WI38 (cell line): ENCODE measurements at regions not wholly inside any gene's neighbourhood (a gene's known extent, or its start where the extent isn't known, plus 50 kb on each side); places are given as distances from the start of the nearest gene placed in this dataset.

Source experiments
- H3K4me3 ChIP-seq: 2 replicates; pipeline ENCODE4 v1.5.1; 2011; ENCODE audit warnings: low read depth, mild to moderate bottlenecking, control low read depth, low read length
- TF ChIP-seq, protein P1 (sequence below): IDR thresholded peaks from 2 replicates; pipeline ENCODE4 v1.5.1; 2012; ENCODE audit warnings: low read depth, mild to moderate bottlenecking, control low read depth, low read length

DNA sequence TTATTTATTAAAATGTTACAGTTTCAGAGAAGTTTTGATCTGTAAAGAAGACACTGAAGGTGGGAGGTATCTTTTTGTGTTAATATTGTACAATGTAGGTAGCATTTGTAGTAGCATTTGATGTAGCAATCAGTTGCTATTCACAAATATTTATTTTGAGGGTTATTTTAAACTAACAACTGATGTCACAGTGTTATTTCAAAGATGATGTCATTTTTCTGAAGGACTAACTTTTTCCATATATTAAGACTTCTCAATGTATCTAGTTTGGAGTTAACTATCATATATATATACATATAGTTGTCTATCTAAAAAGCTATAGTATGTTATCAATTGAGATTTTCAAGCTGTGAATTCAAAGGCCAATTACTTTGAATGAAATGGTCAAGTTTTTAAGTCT is 1003.3 kb downstream of the DSC3 start:
- TF ChIP-seq, protein P1, sequence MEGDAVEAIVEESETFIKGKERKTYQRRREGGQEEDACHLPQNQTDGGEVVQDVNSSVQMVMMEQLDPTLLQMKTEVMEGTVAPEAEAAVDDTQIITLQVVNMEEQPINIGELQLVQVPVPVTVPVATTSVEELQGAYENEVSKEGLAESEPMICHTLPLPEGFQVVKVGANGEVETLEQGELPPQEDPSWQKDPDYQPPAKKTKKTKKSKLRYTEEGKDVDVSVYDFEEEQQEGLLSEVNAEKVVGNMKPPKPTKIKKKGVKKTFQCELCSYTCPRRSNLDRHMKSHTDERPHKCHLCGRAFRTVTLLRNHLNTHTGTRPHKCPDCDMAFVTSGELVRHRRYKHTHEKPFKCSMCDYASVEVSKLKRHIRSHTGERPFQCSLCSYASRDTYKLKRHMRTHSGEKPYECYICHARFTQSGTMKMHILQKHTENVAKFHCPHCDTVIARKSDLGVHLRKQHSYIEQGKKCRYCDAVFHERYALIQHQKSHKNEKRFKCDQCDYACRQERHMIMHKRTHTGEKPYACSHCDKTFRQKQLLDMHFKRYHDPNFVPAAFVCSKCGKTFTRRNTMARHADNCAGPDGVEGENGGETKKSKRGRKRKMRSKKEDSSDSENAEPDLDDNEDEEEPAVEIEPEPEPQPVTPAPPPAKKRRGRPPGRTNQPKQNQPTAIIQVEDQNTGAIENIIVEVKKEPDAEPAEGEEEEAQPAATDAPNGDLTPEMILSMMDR = no peak
- H3K4me3 ChIP-seq = no peak overlapping the region

DNA sequence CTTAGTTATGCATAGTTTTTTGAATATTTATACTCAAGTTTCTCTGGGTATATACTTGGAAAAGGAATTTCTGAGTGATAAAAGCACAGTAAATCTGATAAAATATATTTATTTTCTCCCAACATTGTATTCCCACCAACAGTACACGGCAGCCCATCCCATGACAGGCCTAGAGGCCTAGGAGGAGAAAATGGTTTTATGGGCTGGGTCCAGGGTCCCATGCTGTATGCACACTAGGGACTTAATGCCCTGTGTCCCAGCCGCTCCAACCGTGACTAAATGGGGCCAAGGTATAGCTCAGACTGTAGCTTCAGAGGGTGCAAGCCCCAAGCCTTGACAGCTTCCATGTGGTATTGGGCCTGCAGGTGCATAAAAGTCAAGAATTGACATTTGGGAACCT is 1007.7 kb downstream of the DSC3 start:
- TF ChIP-seq, protein P1 = no peak
- no peak overlapping the region for H3K4me3 ChIP-seq

DNA sequence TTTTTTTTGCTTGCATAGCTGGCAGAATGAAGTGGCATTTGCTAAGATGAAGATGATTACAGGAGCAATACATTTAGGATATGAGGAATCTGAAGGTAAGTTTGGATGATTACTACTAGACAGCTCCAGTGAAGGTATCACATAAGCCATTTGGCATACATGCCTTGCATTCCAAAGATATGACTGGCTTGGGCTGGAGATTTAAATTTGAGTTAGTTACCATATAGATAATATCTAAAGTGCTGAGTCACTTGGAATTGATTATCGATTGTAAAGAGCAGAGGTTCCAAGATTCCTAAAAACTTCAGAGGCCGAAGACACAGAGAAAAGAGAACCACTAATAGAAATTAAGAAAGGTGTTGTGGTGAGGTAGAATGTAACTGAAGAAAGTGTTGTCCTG is 1026.4 kb downstream of the DSC3 start:
- no peak overlapping the region for H3K4me3 ChIP-seq
- TF ChIP-seq, protein P1 = no peak

DNA sequence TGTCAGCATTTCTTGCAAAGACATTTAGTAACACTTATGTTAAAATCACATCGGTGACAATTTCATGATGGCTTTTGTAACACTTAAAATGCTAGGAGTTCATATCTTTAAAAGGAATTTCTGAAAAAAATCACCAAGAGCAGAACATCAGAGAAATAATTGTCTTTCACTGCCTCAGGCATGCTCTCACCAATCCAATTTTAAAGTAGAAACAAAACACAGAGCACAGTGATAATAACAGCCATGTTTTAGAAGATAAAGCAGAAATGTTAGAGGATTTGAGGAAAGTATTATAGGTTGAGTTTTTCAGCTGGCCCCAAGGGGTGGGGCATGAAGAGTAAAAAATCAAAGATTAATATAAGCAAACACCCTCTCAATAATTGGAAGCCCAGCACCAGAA is 1037.6 kb downstream of the DSC3 start:
- no peak overlapping the region for H3K4me3 ChIP-seq
- TF ChIP-seq, protein P1 = no peak

DNA sequence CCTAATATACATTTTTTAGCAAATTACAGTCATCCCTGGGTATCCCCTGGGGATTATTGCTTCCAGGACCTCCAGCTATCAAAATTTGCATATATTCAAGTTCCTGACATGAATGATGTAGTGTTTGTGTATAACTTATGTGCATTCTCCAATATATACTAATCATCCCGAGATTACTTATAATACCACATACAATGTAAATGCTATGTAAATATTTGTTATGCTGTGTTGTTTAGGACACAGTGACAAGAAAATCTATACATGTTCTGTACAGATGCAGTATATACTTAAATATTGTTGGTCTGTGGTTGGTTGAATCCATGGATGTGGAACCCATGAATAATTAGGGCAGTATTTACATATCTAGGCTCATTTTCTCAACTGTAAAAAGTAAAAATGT is 1060.3 kb downstream of the DSC3 start:
- TF ChIP-seq, protein P1 = no peak
- no peak overlapping the region for H3K4me3 ChIP-seq

DNA sequence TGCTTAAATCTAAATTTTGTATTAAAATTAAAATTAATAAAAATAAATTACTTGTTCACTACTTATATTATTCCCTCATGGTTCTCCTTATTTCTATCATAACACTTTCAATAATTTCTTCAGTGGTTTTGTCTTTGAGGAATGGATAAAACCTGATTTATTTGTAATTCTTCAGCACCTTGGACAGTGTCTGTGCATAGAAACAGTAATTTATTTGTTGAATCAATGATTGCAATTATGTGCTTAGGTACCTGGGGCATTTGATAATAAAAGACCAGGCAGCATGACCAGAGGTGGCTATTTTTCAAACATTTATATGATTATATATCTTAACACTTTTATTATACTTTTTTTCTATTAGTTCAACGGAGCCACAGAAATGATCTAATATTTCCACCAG is 1062.7 kb downstream of the DSC3 start:
- H3K4me3 ChIP-seq = no peak overlapping the region
- TF ChIP-seq, protein P1 = no peak

DNA sequence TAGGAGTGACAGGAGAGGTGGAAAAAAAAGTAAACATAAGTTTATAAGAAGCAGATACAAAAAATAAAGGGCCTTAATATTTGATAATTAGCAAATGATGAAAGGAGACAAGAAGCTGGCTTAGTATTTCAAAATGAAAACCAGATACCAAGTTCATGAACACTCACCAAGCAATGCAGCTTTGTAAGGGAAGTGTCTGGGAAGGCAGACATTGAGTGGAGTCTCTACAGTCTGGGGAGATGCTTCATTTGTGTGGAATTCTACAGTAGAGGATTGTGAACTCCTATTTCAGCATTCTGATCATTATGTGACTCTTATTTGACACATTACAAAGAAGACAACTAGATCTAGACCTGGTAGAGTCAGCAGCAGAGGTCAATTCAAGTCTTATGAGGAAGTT is 1072.7 kb downstream of the DSC3 start:
- TF ChIP-seq, protein P1 = no peak
- H3K4me3 ChIP-seq = no peak overlapping the region

DNA sequence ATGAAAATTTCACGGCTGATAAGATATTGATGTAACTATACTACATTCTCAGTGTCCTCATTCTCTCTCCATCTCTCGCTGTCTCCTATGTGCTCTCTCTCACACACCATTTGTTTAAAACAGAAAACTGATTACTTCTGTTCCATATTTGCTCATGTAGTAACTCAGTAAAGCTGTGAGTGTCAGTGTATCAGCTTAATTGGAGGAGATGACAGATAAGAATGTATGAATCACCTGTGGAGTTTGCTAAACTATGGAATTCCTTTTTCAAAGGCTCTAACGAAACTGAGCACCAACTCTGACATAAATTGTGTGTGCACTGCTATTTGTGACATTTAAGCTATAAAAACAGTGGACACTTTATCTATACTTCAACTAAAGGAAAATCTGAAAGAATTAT is 1080.0 kb downstream of the DSC3 start:
- TF ChIP-seq, protein P1 = no peak
- H3K4me3 ChIP-seq = no peak overlapping the region
